ENCODE measurements at regions not wholly inside any gene's neighbourhood (a gene's known extent, or its start where the extent isn't known, plus 50 kb on each side); places are given as distances from the start of the nearest gene placed in this dataset.

- ATAC-seq (ENCODE audit: low read depth) (no peak), DNase-seq (no peak)
- H4K91ac ChIP-seq (ENCODE audit: insufficient read depth, low read depth, low read length) = no peak overlapping the region
- no peak overlapping the region for H3K4ac ChIP-seq (ENCODE audit: low read depth, low read length)
- no peak overlapping the region for H3K14ac ChIP-seq (replicated peaks; ENCODE audit: low read depth, low read length)
- no peak overlapping the region for H4K5ac ChIP-seq (ENCODE audit: low read depth, low read length)
- WGBS, 2 experiments (ENCODE audit: extremely low coverage in 2 of 2, insufficient read length in 1 of 2) = no CpG with 5 or more reads among the region's 2 CpGs
- no TSS peak for BruUV-seq (replicated peaks)
- no peak overlapping the region for H3K23ac ChIP-seq (ENCODE audit: low read depth, low read length)
- H3K9me3 ChIP-seq (ENCODE audit: control insufficient read depth, insufficient read depth, low read length) = peaks cover 28% of the 10 kb centered on the region
- H2BK15ac ChIP-seq (ENCODE audit: low read depth, low read length) = no peak overlapping the region
- H2AK5ac ChIP-seq (ENCODE audit: low read depth, low read length) = no peak overlapping the region
- in situ Hi-C loops (cut with MboI; ENCODE audit: low sequenced_read_pairs) (no loop called here), intact Hi-C loops (cut with micrococcal nuclease) (no loop called here), dilution Hi-C loops (cut with HindIII; ENCODE audit: low sequenced_read_pairs, unreplicated experiment) (no loop called here)
- H3K56ac ChIP-seq (ENCODE audit: extremely low read depth, insufficient read depth, low read length) = no peak overlapping the region
- H3K79me1 ChIP-seq (ENCODE audit: low read depth in 1 of 2, low read length in 2 of 2) = no peaks in the 10 kb centered on the region
- H3K9me1 ChIP-seq (ENCODE audit: insufficient read depth, low read length) = no peaks in the 10 kb centered on the region
- H3K4me2 ChIP-seq (ENCODE audit: low read depth, low read length) = no peak overlapping the region
- no peak overlapping the region for H3K9ac ChIP-seq (ENCODE audit: low read depth, low read length)
- no peak overlapping the region for H3K18ac ChIP-seq (ENCODE audit: low read depth, low read length)
- H2BK120ac ChIP-seq (ENCODE audit: low read depth, low read length) = no peak overlapping the region
- H3K36me3 ChIP-seq (ENCODE audit: control insufficient read depth, insufficient read depth, low read length) = no peaks in the 10 kb centered on the region
- no peak overlapping the region for H2BK5ac ChIP-seq (ENCODE audit: low read depth, low read length, poor library complexity, severe bottlenecking)
- H3K4me1 ChIP-seq (ENCODE audit: control insufficient read depth, insufficient read depth, low read length) = no peaks in the 10 kb centered on the region
- no peak for TF ChIP-seq MAZ (IDR thresholded peaks at IDR 0.05; ENCODE audit: borderline replicate concordance, low read depth, low read length)
- TF ChIP-seq RFX5 (IDR thresholded peaks at IDR 0.05; ENCODE audit: low read depth, low read length) = no peak
- no peak for TF ChIP-seq NFE2L2 (IDR thresholded peaks at IDR 0.05; ENCODE audit: low read depth, low read length)
- no peak for TF ChIP-seq SMC3 (IDR thresholded peaks at IDR 0.05; ENCODE audit: low read depth, low read length)
- no peak for TF ChIP-seq MXI1 (IDR thresholded peaks at IDR 0.05; ENCODE audit: borderline replicate concordance, low read depth, low read length)
- TF ChIP-seq RAD21 (IDR thresholded peaks at IDR 0.05; ENCODE audit: low read length) = no peak
- TF ChIP-seq RCOR1 (IDR thresholded peaks at IDR 0.05; ENCODE audit: insufficient replicate concordance, low read length) = no peak
- no peak for TF ChIP-seq CEBPB (IDR thresholded peaks at IDR 0.05; ENCODE audit: low read depth, low read length)
- no peak for TF ChIP-seq USF2 (IDR thresholded peaks at IDR 0.05; ENCODE audit: low read depth, low read length)
- H2BK20ac ChIP-seq (ENCODE audit: low read depth, low read length) = no peak overlapping the region
- no peak overlapping the region for H3K27ac ChIP-seq (ENCODE audit: insufficient read depth, low read length)
- ChIA-PET POLR2A (ENCODE audit: unreplicated experiment) (no interaction called here), CTCF (interaction anchor here (0.6 kb wide), 1 partner anchor 21 kb away, joined by 3 read pairs; no protein-coding TSS in a partner anchor)
- no peaks in the 10 kb centered on the region for H3K27me3 ChIP-seq (ENCODE audit: control insufficient read depth, insufficient read depth, low read length)
- no peaks in the 10 kb centered on the region for H4K20me1 ChIP-seq (ENCODE audit: insufficient read depth, low read length)
- no peak overlapping the region for H4K8ac ChIP-seq (ENCODE audit: low read depth in 2 of 2, low read length in 2 of 2)
- H3K4me3 ChIP-seq (ENCODE audit: insufficient read depth, low read depth, low read length) = no peak overlapping the region
- H2AK9ac ChIP-seq (replicated peaks; ENCODE audit: low read depth, low read length, poor library complexity) = no peak overlapping the region
- H2AFZ ChIP-seq (replicated peaks; ENCODE audit: low read length, poor library complexity) = no peak overlapping the region
Observed at GRCh38 chr10:111481866-111482265, 405.0 kb downstream of the ADRA2A start.
